HG03457 (cell line): ENCODE measurements at regions not wholly inside any gene's neighbourhood (a gene's known extent, or its start where the extent isn't known, plus 50 kb on each side); places are given as distances from the start of the nearest gene placed in this dataset.

Source experiments
- ATAC-seq: cut with Tn5 transposase; IDR thresholded peaks from one replicate; pipeline ENCODE4 v1.9.1; 2021; ENCODE audit warnings: moderate number of reproducible peaks; ENCODE audit not compliant: unreplicated experiment

- peak; percentile 60 for ATAC-seq
Measured at GRCh38 chr9:110110154-110110553, 97.8 kb downstream of the C9orf152 start.

DNA sequence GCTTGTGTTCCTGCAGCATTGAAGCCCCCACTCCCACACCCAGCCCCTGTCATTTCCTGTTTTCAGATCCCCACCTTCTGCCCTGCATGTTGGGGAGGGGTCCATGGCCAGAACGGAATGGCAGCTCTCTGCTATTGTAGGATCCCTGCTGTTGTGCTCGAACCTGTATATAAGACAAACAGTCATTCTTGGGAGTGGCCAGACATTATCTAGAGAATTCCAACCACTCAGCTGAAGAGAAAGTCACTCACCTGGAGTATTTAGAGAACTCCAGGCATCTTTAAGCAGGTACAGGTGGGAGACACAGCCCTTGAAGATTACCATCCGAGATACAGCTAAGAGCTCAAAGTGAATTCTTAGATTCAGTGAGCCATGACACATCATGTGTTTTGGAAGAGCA lies 96.1 kb downstream of the C9orf152 start:
- no peak for ATAC-seq

- no peak for ATAC-seq
Measured at GRCh38 chr9:110112792-110113191, 95.2 kb downstream of the C9orf152 start.

- no peak for ATAC-seq
Measured at GRCh38 chr9:110114086-110114858, 93.7 kb downstream of the C9orf152 start.

DNA sequence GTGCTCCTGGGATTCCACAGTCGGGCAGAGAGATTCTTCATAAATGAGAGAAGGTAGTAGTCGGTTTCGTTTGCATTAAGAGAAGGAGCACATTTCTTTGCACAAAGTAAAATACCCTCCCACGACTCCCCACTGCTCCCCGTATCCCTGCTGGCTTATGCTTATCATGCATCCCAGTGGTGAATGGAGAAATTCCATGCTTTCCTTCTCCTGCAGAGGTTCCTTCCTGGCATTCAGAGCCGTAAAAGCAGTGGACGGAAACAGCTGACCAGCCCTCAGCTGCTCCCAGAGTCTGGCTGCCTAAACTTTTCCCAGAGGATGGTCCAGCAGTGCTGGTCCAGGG lies 93.1 kb downstream of the C9orf152 start:
- no peak for ATAC-seq

DNA sequence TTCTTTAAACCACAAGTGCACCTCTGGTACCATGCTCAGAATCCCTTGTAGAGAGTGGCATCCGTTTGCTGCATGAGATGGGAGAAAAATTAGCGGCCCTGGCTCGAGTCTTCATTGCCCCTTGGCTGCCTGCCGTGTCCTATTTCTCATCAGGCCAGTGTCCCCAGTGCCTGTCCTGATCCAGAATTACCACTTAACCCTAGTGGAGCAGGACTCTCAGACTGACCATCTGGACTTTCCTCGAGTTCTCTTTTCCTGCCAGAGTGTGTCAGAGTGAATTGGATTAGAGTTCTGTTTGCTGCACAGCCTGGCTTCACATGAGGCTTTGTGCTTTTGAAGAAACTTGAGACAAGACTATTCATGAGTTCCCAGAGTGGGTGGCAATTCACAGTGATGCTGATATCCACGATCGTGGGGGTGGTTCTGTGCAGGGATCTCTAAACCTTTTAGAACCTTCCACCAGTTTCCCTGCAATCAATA lies 92.6 kb downstream of the C9orf152 start:
- no peak for ATAC-seq

DNA sequence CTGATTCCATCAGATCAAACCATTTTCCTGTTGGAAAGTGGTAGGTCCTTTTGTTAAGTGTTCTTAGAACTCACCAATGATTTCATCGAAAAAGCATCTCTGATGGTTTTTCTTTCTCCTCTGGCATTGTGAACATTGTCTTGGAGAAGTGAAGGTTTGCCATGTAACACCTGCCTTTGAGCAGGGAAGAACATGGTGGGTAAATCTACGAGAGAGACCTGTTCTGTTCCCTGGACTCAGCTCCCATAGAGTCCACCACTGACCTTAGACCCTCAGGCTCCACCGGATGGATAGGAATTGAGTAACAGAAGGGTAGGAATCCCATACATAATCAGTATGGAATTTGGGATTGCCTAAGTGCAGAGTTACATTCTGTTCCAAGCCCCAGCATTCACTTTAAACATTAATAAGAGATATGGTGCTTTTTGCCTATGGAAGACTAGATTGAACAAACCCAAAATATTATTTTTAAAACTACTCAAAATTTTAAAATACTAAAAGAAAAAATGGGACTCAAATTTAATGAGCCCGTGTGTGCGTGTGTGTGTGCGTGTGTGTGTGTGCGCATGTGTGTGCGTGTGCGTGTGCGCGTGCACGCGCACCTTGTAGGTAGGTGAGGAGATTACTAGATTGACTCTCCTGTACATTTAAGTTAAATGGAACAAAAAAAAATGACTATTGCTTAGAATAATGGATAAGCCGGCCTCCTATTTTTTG lies 92.0 kb downstream of the C9orf152 start:
- no peak for ATAC-seq

GRCh38 chr9:110116543-110116885 lies 91.4 kb downstream of the C9orf152 start:
- no peak for ATAC-seq

GRCh38 chr9:110121170-110121569 lies 86.8 kb downstream of the C9orf152 start:
- ATAC-seq = no peak

GRCh38 chr9:110123341-110124095 lies 84.4 kb downstream of the C9orf152 start:
- no peak for ATAC-seq

DNA sequence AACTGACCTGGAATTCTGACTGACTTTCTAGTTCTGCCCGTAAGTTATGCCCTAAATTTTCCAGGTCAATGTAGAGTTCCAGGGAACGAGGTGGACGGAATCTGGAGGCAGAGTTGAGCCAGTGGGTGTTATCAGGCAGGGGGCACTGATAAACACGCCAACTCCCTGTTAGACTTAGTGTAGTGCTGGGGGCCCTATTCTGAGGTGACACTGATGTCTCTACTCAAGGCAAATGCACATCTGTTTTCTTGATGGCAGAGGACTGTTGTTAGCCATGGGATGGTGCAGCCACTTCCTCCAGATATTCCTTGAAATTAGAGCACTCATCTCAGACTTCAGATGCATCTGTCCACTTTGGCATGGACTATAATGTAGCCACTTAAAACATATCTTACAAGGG lies 83.5 kb downstream of the C9orf152 start:
- ATAC-seq = no peak

DNA sequence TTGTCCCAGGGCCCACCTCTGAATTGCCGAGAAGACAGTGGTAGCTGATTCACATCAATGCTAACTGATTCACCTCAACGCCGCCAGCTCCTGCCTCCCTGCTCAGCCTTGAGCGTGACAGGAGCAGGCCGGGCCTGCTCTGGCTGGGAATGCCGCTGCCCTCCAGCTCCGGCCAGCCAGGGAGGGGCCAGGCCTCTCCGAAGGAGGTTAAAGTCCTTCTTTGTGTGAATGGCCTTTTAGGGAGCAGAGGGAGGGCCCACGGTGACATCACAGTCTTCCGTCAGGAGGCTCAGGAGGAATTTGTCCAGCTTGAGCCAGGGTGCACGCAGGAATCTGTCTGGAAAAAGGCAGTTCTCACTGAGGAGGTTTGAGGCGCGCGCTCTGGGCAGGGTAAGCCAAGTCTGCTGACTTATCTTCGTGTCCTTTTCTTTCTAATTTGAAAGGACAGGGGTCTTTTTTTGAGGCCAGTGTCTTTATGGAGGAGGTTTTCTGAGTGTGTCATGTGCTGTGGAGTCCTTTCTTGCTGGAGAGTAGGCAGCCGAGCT lies 82.7 kb downstream of the C9orf152 start:
- ATAC-seq = no peak

DNA sequence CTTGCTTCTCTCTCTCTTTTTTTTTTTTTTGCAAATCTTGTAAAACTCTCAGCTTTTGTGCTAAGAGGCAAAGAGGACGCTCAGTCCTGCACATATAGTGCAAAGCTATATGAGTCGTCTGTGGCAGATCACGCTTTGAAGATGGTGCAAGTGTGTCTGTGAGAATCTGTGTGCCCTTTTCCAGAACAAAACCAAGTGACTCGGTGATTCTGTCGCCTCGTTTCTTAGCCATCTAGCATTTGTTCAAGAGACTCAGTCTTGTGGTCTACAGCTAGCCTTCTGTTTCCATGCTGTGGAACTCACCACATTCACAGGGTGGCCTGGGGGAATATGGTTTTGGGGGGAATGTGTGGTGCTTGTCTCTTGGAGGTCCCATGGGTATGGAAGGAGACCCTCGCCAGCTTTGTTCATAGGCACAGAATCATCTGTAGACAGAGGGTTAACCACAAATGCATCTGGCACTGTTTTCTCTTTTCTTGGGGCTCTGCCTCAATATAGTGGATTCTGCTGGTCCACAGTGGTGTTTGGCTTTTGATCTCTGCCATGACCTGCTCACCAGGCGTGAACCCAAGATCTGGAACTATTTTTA lies 82.1 kb downstream of the C9orf152 start:
- no peak for ATAC-seq

DNA sequence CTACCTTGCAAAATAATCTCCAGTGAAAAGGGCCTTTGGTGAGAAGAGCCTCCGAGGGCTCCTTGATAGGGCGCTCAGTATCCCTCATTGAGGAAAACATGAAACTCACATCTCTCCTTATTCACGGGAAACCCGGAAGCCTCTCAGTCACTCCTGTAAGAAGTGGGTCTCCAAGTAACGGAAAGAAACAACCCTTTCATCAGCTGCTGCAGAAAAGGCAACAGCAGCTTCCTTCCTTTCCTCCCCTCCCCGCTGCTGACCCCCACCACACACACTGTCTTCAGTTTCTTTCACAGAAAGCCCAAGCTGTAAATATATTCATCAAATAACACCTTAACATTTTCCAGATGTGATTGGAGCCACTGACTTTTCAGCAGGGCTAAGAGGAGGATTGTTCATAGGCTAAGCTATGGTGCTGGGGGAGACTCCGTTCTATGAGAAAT lies 81.4 kb downstream of the C9orf152 start:
- ATAC-seq = no peak

DNA sequence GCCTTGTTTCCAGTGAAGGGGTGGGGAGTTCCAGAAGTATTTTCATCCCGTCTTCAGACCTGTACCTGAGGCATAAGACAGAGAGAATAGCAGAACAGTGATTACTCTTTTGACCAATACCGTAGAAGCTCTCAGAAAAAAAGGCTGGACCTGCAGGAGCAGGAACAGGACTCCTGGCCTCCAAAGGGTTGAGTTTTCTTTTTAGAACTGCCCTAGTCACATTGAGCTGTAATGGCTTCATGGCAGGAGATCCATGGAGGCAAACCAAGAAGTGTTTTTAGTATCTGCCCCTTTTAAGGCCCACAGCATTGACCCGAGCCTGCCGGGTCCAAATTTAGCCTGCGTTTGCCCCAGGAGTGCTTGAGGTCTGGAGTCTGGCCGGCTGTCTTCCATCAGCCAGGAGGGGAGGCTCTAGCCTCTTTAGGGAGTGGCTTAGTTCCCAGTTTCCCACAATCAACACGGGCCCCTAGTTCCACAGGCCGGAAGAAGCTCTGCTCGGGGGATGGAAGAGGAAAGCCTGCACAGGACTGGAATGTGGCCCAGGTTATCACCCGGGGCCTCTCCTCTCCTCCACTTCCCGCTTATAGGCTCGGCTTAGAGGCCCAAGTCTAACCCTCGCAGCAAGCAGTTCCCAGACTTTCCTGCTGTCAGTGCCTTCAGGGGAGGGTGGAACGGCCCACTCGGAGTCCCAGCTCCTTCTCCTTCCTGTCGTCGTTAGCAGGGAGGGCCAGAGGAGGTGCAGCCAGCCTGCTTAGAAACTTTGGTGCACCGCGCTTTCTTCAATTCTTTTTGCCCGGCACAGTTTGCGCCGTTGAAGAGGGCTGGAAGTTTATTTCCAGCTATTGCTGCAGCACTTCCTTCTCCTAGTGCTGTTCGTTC lies 80.7 kb downstream of the C9orf152 start:
- ATAC-seq = no peak

DNA sequence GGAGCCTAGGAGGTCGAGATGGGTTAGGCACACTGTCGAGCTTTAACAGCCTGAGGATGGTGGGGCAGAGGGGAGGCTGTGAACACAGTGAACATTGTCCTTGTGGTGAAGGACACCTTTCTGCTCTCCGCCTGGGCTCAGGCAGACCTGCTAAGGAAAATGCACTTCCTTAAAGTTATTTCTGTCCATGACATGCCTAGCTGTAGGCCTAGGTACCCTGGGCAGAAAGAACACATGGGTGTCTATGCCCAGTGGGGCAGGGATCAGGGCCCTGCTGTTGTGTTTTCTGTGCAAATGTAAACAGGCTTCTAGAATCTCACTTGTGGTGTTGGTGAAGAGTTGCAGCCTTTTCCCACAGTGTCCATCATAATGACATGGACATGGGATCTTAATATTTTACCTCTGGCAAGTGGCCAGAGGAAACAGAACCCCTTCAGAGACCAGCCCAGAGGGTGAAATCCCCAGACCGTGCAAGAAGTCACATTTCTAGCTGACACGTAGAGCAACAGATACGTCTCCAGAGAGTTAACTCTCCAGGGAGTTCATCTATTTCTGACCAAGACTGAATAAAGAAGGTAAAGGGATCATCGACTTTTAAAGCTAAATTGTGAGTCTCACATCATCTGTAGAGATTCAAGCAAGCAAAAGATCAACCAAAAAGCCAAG lies 79.2 kb downstream of the C9orf152 start:
- peak; percentile 71 for ATAC-seq

DNA sequence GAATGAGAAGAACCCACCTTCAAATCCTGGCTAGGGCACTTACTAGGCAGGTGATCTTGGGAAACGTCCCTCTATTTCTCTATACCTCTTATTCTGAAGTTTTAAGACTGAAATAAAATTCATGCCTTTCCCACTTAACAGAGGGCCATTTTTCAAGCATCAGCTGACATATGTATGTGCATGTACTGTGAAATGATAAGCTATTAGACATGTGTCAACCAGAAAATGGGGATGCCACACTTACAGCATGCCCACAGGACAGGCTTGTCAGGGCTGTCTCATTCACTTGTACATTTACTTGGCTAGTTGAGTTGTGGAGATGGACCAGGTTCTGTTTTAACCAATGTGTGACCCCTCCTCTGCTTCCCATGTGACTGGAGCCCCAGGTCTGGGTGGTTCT lies 78.5 kb downstream of the C9orf152 start:
- peak; percentile 21 for ATAC-seq

- ATAC-seq = no peak
Measured at GRCh38 chr9:110130211-110130610, 77.7 kb downstream of the C9orf152 start.

DNA sequence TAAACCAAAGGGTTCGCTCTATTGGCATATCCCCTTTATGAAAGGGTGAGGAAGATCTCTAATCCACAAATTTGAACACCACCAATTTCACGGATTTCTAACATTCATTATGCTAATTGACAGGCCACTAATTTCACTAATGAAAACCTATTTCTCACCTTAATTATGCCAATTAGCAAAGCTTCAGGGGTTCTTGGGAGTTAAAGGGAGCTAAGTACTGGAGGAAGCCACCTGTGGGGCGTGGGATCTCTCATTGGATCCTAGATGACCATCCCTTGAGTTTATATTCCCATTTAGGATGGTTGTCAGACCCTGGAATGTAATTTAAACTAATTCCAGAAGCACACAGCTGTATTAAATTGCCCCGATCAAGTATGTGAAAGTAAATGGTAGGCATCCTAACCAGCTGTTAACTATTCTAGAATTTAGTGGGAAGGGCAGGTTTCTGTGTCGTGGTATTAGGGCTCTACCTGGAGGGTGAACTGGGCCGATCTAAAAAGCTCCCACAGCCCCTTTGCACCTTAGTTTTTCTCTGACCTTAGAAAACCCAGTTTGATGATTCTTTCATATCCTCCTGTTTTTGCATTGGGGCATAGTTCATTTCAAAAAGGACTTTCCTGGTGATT lies 77.1 kb downstream of the C9orf152 start:
- ATAC-seq = no peak
